ENCODE measurements at regions not wholly inside any gene's neighbourhood (a gene's known extent, or its start where the extent isn't known, plus 50 kb on each side); places are given as distances from the start of the nearest gene placed in this dataset.

GRCh38 chr1:78834201-78834741, 172.3 kb downstream of the ADGRL4 start:
- Histone ChIP-seq H3K9me3 (no peaks in the 10 kb centered on the region), H3K4me3 (no peak overlapping the region), H3K27ac (no peak overlapping the region), H3K4me1 (peaks cover 0 to 5% (median 0%) of the 10 kb centered on the region in 4 donors), H3K36me3 (no peaks in the 10 kb centered on the region), H3K27me3 (no peaks in the 10 kb centered on the region)
- TF ChIP-seq POLR2AphosphoS5 (IDR thresholded peaks at IDR 0.05) (no peak), POLR2A (IDR thresholded peaks at IDR 0.05) (no peak), EP300 (IDR thresholded peaks at IDR 0.05; ENCODE audit: low read depth) (no peak)
- TF ChIP-seq, protein P1, sequence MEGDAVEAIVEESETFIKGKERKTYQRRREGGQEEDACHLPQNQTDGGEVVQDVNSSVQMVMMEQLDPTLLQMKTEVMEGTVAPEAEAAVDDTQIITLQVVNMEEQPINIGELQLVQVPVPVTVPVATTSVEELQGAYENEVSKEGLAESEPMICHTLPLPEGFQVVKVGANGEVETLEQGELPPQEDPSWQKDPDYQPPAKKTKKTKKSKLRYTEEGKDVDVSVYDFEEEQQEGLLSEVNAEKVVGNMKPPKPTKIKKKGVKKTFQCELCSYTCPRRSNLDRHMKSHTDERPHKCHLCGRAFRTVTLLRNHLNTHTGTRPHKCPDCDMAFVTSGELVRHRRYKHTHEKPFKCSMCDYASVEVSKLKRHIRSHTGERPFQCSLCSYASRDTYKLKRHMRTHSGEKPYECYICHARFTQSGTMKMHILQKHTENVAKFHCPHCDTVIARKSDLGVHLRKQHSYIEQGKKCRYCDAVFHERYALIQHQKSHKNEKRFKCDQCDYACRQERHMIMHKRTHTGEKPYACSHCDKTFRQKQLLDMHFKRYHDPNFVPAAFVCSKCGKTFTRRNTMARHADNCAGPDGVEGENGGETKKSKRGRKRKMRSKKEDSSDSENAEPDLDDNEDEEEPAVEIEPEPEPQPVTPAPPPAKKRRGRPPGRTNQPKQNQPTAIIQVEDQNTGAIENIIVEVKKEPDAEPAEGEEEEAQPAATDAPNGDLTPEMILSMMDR (IDR thresholded peaks at IDR 0.05): no peak
- intact Hi-C loops (cut with DNase I; ENCODE audit: low total_unique reads) (no loop called here), in situ Hi-C loops (cut with MboI; ENCODE audit: low pct_ligation_motif_present in 1 of 4, low pct_unique_long_range_greater_than_20kb in 1 of 4, low sequenced_read_pairs in 3 of 4) (loop anchor here in 2 of 4 donors (25.0 kb wide), 1 partner anchor 528 kb away; no protein-coding TSS in a partner anchor)
- no peak for DNase-seq
- WGBS, 2 donors (ENCODE audit: low coverage in 1 of 2): 79 to 83% methylated on average over 4 of the region's 4 CpGs

DNA sequence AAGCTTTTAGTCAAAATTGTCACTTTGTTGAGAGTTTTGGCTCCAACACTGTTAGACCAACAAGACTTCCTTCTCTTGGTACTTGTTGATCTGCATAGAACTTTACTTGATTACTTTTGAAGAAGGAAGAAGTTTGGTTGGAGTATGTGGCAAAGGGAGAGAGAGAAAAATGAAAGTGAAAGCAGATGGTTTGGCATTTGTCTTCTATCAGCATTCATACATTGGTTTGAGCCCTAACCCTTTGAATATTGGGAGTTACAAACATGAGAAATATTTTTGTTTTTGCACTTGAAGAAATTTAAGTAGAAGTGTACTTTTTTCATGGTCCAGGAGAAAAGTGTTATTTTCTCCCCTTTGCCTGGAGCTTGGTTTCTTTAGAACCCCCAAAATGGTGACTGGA, 169.8 kb downstream of the ADGRL4 start:
- no peak for TF ChIP-seq EP300 (IDR thresholded peaks at IDR 0.05; ENCODE audit: low read depth)
- TF ChIP-seq, protein P1 (IDR thresholded peaks at IDR 0.05): no peak
- no peak for TF ChIP-seq POLR2A (IDR thresholded peaks at IDR 0.05)
- no peak for TF ChIP-seq POLR2AphosphoS5 (IDR thresholded peaks at IDR 0.05)
- Histone ChIP-seq H3K27me3 (no peaks in the 10 kb centered on the region), H3K9me3 (no peaks in the 10 kb centered on the region), H3K27ac (no peak overlapping the region), H3K36me3 (no peaks in the 10 kb centered on the region), H3K4me1 (peaks cover 0 to 20% (median 0%) of the 10 kb centered on the region in 4 donors), H3K4me3 (no peak overlapping the region)
- DNase-seq: no peak
- in situ Hi-C loops (cut with MboI; ENCODE audit: low pct_ligation_motif_present in 1 of 4, low pct_unique_long_range_greater_than_20kb in 1 of 4, low sequenced_read_pairs in 3 of 4) (loop anchor here in 2 of 4 donors (25.0 kb wide), 1 partner anchor 526 kb away; no protein-coding TSS in a partner anchor), intact Hi-C loops (cut with DNase I; ENCODE audit: low total_unique reads) (no loop called here)

DNA sequence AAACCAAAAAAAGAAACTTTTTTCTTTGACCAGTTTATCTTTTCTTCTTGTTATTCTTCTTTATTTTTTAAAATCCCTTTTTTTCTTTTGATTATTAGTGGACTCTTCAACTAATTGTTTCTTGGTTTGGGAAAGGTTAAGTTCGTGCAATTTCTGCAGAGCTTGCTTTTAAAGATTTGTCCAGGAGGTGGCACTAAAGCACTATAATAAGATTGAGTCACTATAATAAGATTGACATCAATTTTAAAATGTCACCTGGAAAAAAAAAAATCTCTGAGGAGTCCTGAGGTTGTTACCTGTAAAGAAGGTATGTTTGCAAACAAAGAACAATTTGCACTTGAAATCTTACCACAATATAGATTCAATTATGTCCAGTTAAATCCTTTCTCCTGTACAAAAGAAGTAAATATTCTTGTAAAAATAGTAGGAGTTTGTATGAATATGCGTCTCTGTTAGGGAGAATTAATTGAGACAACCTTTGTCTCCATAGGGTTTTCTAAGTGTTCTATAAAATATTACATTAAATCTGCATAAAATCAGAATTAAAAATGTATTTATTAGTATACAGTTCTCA, 166.7 kb downstream of the ADGRL4 start:
- Histone ChIP-seq H3K4me1 (peaks cover 0 to 20% (median 0%) of the 10 kb centered on the region in 4 donors), H3K9me3 (no peaks in the 10 kb centered on the region), H3K4me3 (no peak overlapping the region), H3K27ac (no peak overlapping the region), H3K36me3 (no peaks in the 10 kb centered on the region), H3K27me3 (no peaks in the 10 kb centered on the region)
- TF ChIP-seq POLR2A (IDR thresholded peaks at IDR 0.05): no peak
- no peak for TF ChIP-seq POLR2AphosphoS5 (IDR thresholded peaks at IDR 0.05)
- TF ChIP-seq, protein P1 (IDR thresholded peaks at IDR 0.05): peak; percentile 38 to 55 (median 52)
- in situ Hi-C loops (cut with MboI; ENCODE audit: low pct_ligation_motif_present in 1 of 4, low pct_unique_long_range_greater_than_20kb in 1 of 4, low sequenced_read_pairs in 3 of 4) (loop anchor here in 2 of 4 donors (25.0 kb wide), 1 partner anchor 523 kb away; no protein-coding TSS in a partner anchor), intact Hi-C loops (cut with DNase I; ENCODE audit: low total_unique reads) (no loop called here)
- WGBS, 2 donors (ENCODE audit: low coverage in 1 of 2): 33 to 36% methylated on average over 2 of the region's 2 CpGs
- DNase-seq: no peak
